Gastrocnemius medialis (tissue), 4 donors: ENCODE measurements at regions not wholly inside any gene's neighbourhood (a gene's known extent, or its start where the extent isn't known, plus 50 kb on each side); places are given as distances from the start of the nearest gene placed in this dataset.

Experiments used
- ATAC-seq, 2 donors: fragments of 150-250 bp; one replicate each; pipeline ENCODE4 v1.9.1; 2016
- DNase-seq, 2 donors: peaks; one replicate each; pipeline ENCODE4 v3.0.0-alpha.2; 2019
- H3K27ac ChIP-seq, 4 donors: fragments of 200-600 bp; sonication (generic); 1 replicate in 1 of 4; 2 replicates in 3 of 4; pipeline ENCODE4 v1.5.1; 2016 to 2018; ENCODE audit warnings: mild to moderate bottlenecking in 2 of 4, moderate library complexity in 1 of 4
- H3K27me3 ChIP-seq, 3 donors: fragments of 200-600 bp; sonication (generic) in 2 of 3; 1 replicate in 1 of 3; 2 replicates in 2 of 3; pipeline versions ENCODE4 v1.5.1 to v1.6.0; 2016 to 2019; ENCODE audit warnings: mild to moderate bottlenecking in 1 of 3, moderate library complexity in 1 of 3
- H3K36me3 ChIP-seq, 2 donors: fragments of 200-600 bp; sonication (generic) in 1 of 2; one replicate each; pipeline ENCODE4 v1.5.1; 2017 to 2018
- H3K4me1 ChIP-seq, 2 donors: fragments of 200-600 bp; sonication (generic) in 1 of 2; one replicate each; pipeline ENCODE4 v1.5.1; 2016 to 2017; ENCODE audit warnings: mild to moderate bottlenecking in 2 of 2
- H3K4me3 ChIP-seq, 4 donors: fragments of 200-600 bp; sonication (generic) in 3 of 4; 1 replicate in 1 of 4; 2 replicates in 3 of 4; pipeline ENCODE4 v1.5.1; 2016 to 2019; ENCODE audit warnings: mild to moderate bottlenecking in 2 of 4
- H3K9me3 ChIP-seq, 3 donors: fragments of 200-600 bp; sonication (generic) in 2 of 3; 1 replicate in 1 of 3; 2 replicates in 2 of 3; pipeline ENCODE4 v1.5.1; 2016 to 2019
- POLR2A ChIP-seq, 2 donors: fragments of 450-650 bp; IDR thresholded peaks; one replicate each; pipeline ENCODE4 v1.6.1; 2017; ENCODE audit warnings: antibody characterized with exemption in 2 of 2, mild to moderate bottlenecking in 2 of 2, moderate library complexity in 2 of 2
- in situ Hi-C, 4 donors: fragments of 200-750 bp; cut with MboI; loops; one replicate each; pipeline versions ENCODE4 v1.15.0 to v1.8.0; 2017; ENCODE audit warnings: low sequenced_read_pairs in 4 of 4
- intact Hi-C: fragments of 100-400 bp; cut with DNase I; formaldehyde crosslinking; loops from one replicate; pipeline ENCODE4 v1.15.1; 2023; ENCODE audit warnings: low total_unique reads
- TF ChIP-seq, protein P1 (sequence below), 5 experiments: fragments of 450-650 bp in 3 of 5; fragments of 200-600 bp in 2 of 5; sonication (generic) in 2 of 5; IDR thresholded peaks in 4 of 5; conservative IDR thresholded peaks in 1 of 5; 1 replicate in 4 of 5; 2 replicates in 1 of 5; pipeline ENCODE4 v1.5.1; 2016 to 2019; ENCODE audit warnings: antibody characterized with exemption in 5 of 5, mild to moderate bottlenecking in 3 of 5, moderate library complexity in 3 of 5

DNA sequence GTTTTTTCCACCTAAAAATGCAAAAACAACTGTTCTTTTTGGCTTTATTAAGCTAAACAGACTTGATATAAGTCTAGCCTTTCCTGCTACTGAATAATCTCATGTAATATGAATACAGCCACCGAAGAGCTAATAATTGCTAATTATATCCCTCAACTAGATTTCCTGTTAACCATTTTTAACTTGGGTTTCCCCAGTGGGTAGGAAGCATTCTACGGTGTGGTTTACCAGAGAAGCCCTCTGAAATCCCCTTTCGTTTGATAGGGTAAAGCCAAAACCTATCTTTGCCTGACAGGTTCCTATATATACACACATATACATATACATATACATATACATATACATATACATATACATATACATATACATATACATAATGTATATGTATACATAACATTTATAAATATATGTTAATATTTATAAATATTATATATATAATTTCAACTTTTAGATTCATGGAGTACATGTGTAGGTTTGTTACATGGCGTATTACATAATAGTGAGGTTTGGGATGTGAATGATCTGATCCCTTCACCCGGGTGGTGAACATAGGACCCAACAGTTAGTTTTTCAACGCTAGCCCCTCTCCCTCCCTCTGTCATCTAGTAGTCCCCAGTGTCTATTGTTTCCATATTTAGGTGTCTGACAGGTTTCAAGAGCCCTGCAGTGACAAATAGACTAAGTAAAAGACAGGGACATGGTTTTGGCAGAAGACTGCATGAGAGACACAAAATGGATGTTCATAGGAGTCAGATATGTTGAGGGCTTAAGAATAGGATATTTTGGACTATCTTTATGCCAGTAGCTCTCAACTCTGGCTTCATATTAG lies 62.4 kb downstream of the ATXN3L start:
- no peak overlapping the region for H3K27ac ChIP-seq
- no peaks in the 10 kb centered on the region for H3K27me3 ChIP-seq
- no peak for ATAC-seq
- no peak for DNase-seq
- in situ Hi-C loops, result loop anchor here in 1 of 4 donors (25.0 kb wide), 1 partner anchor 230 kb away; no protein-coding TSS in a partner anchor
- no peak overlapping the region for H3K4me3 ChIP-seq
- no peaks in the 10 kb centered on the region for H3K36me3 ChIP-seq
- H3K9me3 ChIP-seq, result no peaks in the 10 kb centered on the region
- TF ChIP-seq POLR2A (IDR thresholded peaks at IDR 0.05), result no peak
- TF ChIP-seq, protein P1, sequence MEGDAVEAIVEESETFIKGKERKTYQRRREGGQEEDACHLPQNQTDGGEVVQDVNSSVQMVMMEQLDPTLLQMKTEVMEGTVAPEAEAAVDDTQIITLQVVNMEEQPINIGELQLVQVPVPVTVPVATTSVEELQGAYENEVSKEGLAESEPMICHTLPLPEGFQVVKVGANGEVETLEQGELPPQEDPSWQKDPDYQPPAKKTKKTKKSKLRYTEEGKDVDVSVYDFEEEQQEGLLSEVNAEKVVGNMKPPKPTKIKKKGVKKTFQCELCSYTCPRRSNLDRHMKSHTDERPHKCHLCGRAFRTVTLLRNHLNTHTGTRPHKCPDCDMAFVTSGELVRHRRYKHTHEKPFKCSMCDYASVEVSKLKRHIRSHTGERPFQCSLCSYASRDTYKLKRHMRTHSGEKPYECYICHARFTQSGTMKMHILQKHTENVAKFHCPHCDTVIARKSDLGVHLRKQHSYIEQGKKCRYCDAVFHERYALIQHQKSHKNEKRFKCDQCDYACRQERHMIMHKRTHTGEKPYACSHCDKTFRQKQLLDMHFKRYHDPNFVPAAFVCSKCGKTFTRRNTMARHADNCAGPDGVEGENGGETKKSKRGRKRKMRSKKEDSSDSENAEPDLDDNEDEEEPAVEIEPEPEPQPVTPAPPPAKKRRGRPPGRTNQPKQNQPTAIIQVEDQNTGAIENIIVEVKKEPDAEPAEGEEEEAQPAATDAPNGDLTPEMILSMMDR (IDR thresholded peaks at IDR 0.05 in 4 of 5, conservative IDR thresholded peaks at IDR 0.05 in 1 of 5), result no peak
- intact Hi-C loops, result no loop called here
- H3K4me1 ChIP-seq, result no peaks in the 10 kb centered on the region

DNA sequence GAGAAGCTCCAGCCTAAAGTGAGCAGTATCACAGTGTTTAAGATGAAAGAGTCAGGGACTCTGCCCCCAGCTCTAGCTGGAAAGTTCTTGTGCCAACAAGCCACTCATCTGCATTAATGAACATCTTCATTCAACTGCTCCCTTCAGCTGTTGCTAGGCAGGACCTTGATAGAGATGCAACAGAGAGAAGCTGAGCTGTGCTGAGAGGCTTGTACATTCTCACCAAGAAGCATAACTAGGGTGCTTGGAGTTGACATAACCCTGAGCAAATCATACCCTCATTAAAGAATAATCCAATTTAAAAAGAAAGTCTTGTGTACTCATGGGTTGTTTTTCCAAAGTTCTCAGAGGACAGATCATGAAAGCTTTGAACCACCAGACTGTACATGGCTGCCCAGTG lies 63.2 kb downstream of the ATXN3L start:
- ATAC-seq (no peak), DNase-seq (no peak)
- H3K27me3 ChIP-seq, result no peaks in the 10 kb centered on the region
- intact Hi-C loops (no loop called here), in situ Hi-C loops (loop anchor here in 1 of 4 donors (25.0 kb wide), 1 partner anchor 231 kb away; no protein-coding TSS in a partner anchor)
- no peak overlapping the region for H3K4me3 ChIP-seq
- no peak for TF ChIP-seq POLR2A (IDR thresholded peaks at IDR 0.05)
- TF ChIP-seq, protein P1 (IDR thresholded peaks at IDR 0.05 in 4 of 5, conservative IDR thresholded peaks at IDR 0.05 in 1 of 5), result no peak
- no peak overlapping the region for H3K27ac ChIP-seq
- no peaks in the 10 kb centered on the region for H3K9me3 ChIP-seq
- no peaks in the 10 kb centered on the region for H3K36me3 ChIP-seq
- no peaks in the 10 kb centered on the region for H3K4me1 ChIP-seq

DNA sequence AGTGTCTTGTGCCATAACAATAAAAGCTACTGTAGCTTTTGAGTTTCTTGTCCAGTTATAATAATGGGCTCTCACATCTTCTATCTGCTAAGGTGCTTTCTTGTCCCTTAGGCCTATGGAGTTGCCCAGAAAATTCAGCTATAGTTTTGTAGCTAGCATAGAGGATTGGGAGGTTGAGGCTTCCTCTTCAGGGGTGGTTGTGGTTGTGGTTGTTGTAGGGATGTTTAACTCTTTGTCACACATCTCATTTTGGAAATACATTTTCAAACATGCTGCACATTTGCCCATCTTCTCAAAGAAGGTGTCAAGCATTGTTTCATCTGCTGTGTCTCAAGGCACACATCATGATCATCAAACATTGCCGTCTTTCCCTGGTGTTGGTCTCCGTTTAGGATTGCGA lies 65.0 kb downstream of the ATXN3L start:
- no peak for ATAC-seq
- no peak overlapping the region for H3K27ac ChIP-seq
- no peaks in the 10 kb centered on the region for H3K4me1 ChIP-seq
- H3K27me3 ChIP-seq, result no peaks in the 10 kb centered on the region
- no peaks in the 10 kb centered on the region for H3K36me3 ChIP-seq
- no peaks in the 10 kb centered on the region for H3K9me3 ChIP-seq
- DNase-seq, result no peak
- in situ Hi-C loops, result loop anchor here in 1 of 4 donors (25.0 kb wide), 1 partner anchor 232 kb away; no protein-coding TSS in a partner anchor
- intact Hi-C loops, result no loop called here
- TF ChIP-seq POLR2A (IDR thresholded peaks at IDR 0.05), result no peak
- TF ChIP-seq, protein P1 (IDR thresholded peaks at IDR 0.05 in 4 of 5, conservative IDR thresholded peaks at IDR 0.05 in 1 of 5), result no peak
- no peak overlapping the region for H3K4me3 ChIP-seq

DNA sequence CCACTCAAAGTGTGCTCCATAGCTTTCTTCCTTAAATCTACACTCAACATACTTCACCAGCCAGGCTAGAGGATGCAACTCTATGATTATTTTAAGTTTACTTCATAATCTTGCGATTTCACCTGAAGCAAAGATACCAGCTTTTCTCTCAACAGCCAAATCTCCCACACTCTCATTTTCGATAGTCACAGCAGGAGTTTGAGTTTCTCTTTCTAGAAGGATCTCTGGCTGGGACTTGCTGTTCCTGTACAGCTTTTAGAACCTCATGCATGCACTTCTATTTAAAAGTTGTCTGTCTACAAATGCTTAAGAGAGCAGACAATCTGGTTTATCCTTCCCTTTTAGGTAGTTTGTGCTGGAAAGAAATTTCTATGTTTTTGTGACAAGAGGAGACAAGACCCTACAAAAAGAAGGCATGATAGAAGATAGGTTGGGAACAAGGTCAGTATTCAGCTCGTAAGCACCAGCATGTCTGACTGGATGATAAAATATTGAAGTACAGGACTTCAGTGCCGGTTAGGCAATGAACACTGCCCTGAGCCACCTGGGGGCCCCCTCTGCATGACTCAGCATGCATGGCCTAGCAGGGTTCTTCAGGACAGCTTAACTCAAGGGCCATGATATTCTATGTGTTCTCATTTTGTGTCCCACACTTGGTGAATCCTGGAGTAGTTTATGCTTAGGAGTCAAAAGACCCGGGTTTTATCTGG lies 65.6 kb downstream of the ATXN3L start:
- DNase-seq, result peak in 1 of 2 donors; percentile 10
- H3K27ac ChIP-seq, result no peak overlapping the region
- intact Hi-C loops, result no loop called here
- ATAC-seq, result no peak
- TF ChIP-seq POLR2A (IDR thresholded peaks at IDR 0.05), result no peak
- TF ChIP-seq, protein P1 (IDR thresholded peaks at IDR 0.05 in 4 of 5, conservative IDR thresholded peaks at IDR 0.05 in 1 of 5), result no peak
- no peak overlapping the region for H3K4me3 ChIP-seq
- no peaks in the 10 kb centered on the region for H3K9me3 ChIP-seq
- H3K36me3 ChIP-seq, result no peaks in the 10 kb centered on the region
- in situ Hi-C loops, result loop anchor here in 1 of 4 donors (25.0 kb wide), 1 partner anchor 233 kb away; no protein-coding TSS in a partner anchor
- H3K27me3 ChIP-seq, result no peaks in the 10 kb centered on the region
- H3K4me1 ChIP-seq, result no peaks in the 10 kb centered on the region
